K562 (cell line): ENCODE measurements at regions not wholly inside any gene's neighbourhood (a gene's known extent, or its start where the extent isn't known, plus 50 kb on each side); places are given as distances from the start of the nearest gene placed in this dataset.

Experiments used
- ARID1B ChIP-seq: fragments of 450-650 bp; IDR thresholded peaks from 2 replicates; pipeline ENCODE4 v1.6.1; 2016; ENCODE audit warnings: antibody characterized with exemption, mild to moderate bottlenecking, inconsistent platforms
- BRD9 ChIP-seq: fragments of 450-650 bp; IDR thresholded peaks from 2 replicates; pipeline ENCODE4 v1.6.1; 2018; ENCODE audit warnings: low read depth; ENCODE audit not compliant: partially characterized antibody
- CBFA2T3 ChIP-seq: fragments of 450-650 bp; IDR thresholded peaks from 2 replicates; pipeline ENCODE4 v1.6.1; 2017
- KLF16 ChIP-seq: IDR thresholded peaks from 2 replicates; pipeline ENCODE4 v1.6.1; 2016; ENCODE audit warnings: antibody characterized with exemption
- MAFK ChIP-seq: IDR thresholded peaks from 2 replicates; pipeline ENCODE4 v1.6.1; 2011; ENCODE audit warnings: low read length, improper control_type of control experiment
- MNT ChIP-seq, 2 experiments: fragments of 450-650 bp; conservative IDR thresholded peaks; 2 replicates each; pipeline ENCODE4 v1.6.1; 2017; ENCODE audit warnings: mild to moderate bottlenecking in 2 of 2, moderate library complexity in 2 of 2
- NR2C2 ChIP-seq, 2 experiments: fragments of 200-800 bp in 1 of 2; sonication (Bioruptor generic) in 1 of 2; sonication (generic) in 1 of 2; formaldehyde crosslinking in 1 of 2; IDR thresholded peaks; 2 replicates each; pipeline versions ENCODE4 v1.6.1 to v1.8.0; 2016 to 2022; ENCODE audit warnings: mild to moderate bottlenecking in 1 of 2, missing compliant biosample characterization in 1 of 2, missing genetic modification characterization in 1 of 2, missing genetic modification reagents in 1 of 2
- POLR3A ChIP-seq: IDR thresholded peaks from 2 replicates; pipeline ENCODE4 v1.6.1; 2011; ENCODE audit warnings: borderline replicate concordance, mild to moderate bottlenecking, moderate library complexity; ENCODE audit not compliant: insufficient read length, insufficient read depth; ENCODE audit errors: extremely low read depth
- SETDB1 ChIP-seq: IDR thresholded peaks from one replicate; pipeline ENCODE4 v1.6.1; 2012; ENCODE audit warnings: low read length, control low read depth, inconsistent platforms
- SIN3A ChIP-seq, 2 experiments: fragments of 150-350 bp in 1 of 2; IDR thresholded peaks; 2 replicates each; pipeline ENCODE4 v1.6.1; 2011 to 2016; ENCODE audit warnings: borderline replicate concordance in 2 of 2, low read depth in 2 of 2, low read length in 2 of 2, mild to moderate bottlenecking in 2 of 2, moderate library complexity in 2 of 2; ENCODE audit not compliant: control insufficient read depth in 1 of 2
- SP1 ChIP-seq: sonication (generic); formaldehyde crosslinking; IDR thresholded peaks from 2 replicates; pipeline ENCODE4 v1.8.1; 2022; ENCODE audit warnings: mild to moderate bottlenecking, missing genetic modification reagents
- SPI1 ChIP-seq: IDR thresholded peaks from 2 replicates; pipeline ENCODE4 v1.6.1; 2011; ENCODE audit warnings: low read depth, low read length, control low read depth, borderline replicate concordance
- SRSF1 ChIP-seq: fragments of 200-400 bp; formaldehyde crosslinking; IDR thresholded peaks from 2 replicates; pipeline ENCODE4 v1.6.1; 2017; ENCODE audit warnings: mild to moderate bottlenecking, low read depth, low read length, moderate library complexity
- WHSC1 ChIP-seq: IDR thresholded peaks from one replicate; pipeline ENCODE4 v1.6.1; 2012; ENCODE audit warnings: low read length, control low read depth, inconsistent platforms
- ZHX1 ChIP-seq: fragments of 150-350 bp; conservative IDR thresholded peaks from 2 replicates; pipeline ENCODE4 v1.6.1; 2014; ENCODE audit warnings: low read length
- ZNF740 ChIP-seq, 3 experiments: fragments of 200-800 bp in 1 of 3; sonication (Bioruptor generic) in 1 of 3; sonication (generic) in 1 of 3; formaldehyde crosslinking in 1 of 3; IDR thresholded peaks; 2 replicates each; pipeline versions ENCODE4 v1.6.1 to v1.8.0; 2016 to 2022; ENCODE audit warnings: mild to moderate bottlenecking in 2 of 3, missing compliant biosample characterization in 2 of 3, missing genetic modification characterization in 2 of 3, missing genetic modification reagents in 1 of 3
- TF ChIP-seq, protein P1 (sequence below), 2 experiments: IDR thresholded peaks; 2 replicates each; pipeline ENCODE4 v1.6.1; 2012; ENCODE audit warnings: improper control_type of control experiment in 2 of 2, low read depth in 2 of 2, low read length in 2 of 2, borderline replicate concordance in 1 of 2

DNA sequence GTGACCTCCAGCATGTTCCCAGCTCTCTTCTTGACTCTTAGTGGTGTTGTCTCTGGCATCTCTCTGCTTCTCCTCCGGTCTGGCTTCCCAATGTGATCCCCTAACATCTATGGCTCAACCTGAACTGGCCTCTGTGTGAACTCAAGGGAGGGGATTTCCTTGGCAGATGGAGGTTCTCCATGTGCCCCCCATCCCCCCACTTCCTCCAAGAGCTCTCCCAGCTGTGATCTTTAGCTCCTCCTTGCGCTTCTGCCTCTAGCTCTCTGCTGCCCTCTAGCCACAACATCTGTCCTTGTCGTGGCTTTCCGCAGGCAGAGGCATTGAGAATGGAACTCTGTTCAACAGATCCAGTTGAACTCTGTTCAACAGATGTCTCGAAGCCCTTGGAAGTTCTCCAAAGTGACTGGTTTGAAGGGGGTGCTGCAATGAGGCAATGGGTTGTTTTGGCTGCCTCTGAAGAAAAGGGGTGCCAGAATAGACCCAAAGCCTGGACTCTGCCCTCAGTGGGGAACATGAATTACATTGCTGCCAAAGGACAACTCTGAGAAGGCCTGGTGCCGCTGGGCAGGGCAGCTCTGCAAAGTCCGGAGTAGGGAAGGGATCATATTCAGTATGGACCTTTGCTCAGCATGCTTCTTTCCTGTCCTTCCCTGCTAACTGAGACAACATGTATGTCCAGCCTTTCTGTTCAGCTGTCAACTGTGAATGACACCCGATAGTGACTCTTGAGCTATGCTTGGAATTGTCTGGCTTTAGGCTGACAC, 61.9 kb downstream of the ADM start (continued):
- TF ChIP-seq SRSF1 (no peak), ARID1B (peak; percentile 45; the same call in 1 of the 2 replicates), SPI1 (peak; percentile 83), SETDB1 (no peak), ZHX1 (0 out of 2 replicates have a peak, but pooled peaks have one; percentile 24), SIN3A (IDR thresholded peaks at IDR 0.05; ENCODE audit: borderline replicate concordance in 2 of 2, control insufficient read depth in 1 of 2, low read depth in 2 of 2, low read length in 2 of 2) (no peak), KLF16 (peak; percentile 70), WHSC1 (no peak), NR2C2 (CRISPR knock-in tag; IDR thresholded peaks at IDR 0.05) (no peak), NR2C2 (tag; IDR thresholded peaks at IDR 0.05) (peak; percentile 61), ZNF740 (CRISPR knock-in tag; IDR thresholded peaks at IDR 0.05) (0 out of 2 replicates have a peak, but pooled peaks have one; percentile 17), ZNF740 (tag; IDR thresholded peaks at IDR 0.05) (no peak), CBFA2T3 (peak; percentile 52; the same call in 1 of the 2 replicates), BRD9 (no peak), SP1 (CRISPR knock-in tag) (0 out of 2 replicates have a peak, but pooled peaks have one; percentile 53), POLR3A (no peak), MAFK (no peak), MNT (conservative IDR thresholded peaks at IDR 0.05) (peak; percentile 46 to 62; a peak in 2 of 4 replicates)
- TF ChIP-seq, protein P1, sequence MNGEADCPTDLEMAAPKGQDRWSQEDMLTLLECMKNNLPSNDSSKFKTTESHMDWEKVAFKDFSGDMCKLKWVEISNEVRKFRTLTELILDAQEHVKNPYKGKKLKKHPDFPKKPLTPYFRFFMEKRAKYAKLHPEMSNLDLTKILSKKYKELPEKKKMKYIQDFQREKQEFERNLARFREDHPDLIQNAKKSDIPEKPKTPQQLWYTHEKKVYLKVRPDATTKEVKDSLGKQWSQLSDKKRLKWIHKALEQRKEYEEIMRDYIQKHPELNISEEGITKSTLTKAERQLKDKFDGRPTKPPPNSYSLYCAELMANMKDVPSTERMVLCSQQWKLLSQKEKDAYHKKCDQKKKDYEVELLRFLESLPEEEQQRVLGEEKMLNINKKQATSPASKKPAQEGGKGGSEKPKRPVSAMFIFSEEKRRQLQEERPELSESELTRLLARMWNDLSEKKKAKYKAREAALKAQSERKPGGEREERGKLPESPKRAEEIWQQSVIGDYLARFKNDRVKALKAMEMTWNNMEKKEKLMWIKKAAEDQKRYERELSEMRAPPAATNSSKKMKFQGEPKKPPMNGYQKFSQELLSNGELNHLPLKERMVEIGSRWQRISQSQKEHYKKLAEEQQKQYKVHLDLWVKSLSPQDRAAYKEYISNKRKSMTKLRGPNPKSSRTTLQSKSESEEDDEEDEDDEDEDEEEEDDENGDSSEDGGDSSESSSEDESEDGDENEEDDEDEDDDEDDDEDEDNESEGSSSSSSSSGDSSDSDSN (IDR thresholded peaks at IDR 0.05; ENCODE audit: borderline replicate concordance in 1 of 2, low read depth in 2 of 2, low read length in 2 of 2): peak in 1 of 2 experiments; percentile 60; a peak in 1 of 4 replicates
